ENCODE measurements at regions not wholly inside any gene's neighbourhood (a gene's known extent, or its start where the extent isn't known, plus 50 kb on each side); places are given as distances from the start of the nearest gene placed in this dataset.
"Not testable (repeated sequence)": the region's sequence is repeated elsewhere in the genome, so short reads cannot be mapped to it uniquely, and the experiment has no call there.

DNA sequence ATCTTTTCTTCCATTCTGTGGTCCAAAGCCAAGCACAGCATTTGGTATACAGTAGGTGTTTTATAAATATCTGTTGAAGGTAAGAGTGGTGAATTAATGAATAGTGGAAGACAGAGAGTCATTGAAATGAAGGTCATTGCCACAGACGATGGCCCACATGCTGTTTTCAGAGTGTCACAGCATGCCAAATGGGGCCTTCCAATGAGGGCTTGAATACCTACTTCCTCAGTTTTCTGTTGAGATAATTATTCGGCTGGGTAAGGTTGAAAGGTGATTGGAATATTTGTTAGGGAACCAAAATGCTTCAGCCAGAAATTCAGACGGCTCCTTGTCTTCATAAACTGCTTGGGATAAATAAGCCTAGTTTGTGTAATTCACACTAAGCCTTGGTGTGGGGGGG, 205.3 kb upstream of the TBL1XR1 start:
- intact Hi-C loops (cut with micrococcal nuclease), result no loop called here
- Mint-ChIP-seq H3K9me3 (peaks cover 6% of the 10 kb centered on the region), H3K4me3 (ENCODE audit: low read depth) (no peak overlapping the region), H3K27ac (no peak overlapping the region), H3K4me1 (ENCODE audit: low read depth) (peaks cover 1% of the 10 kb centered on the region), H3K27me3 (ENCODE audit: low read depth) (no peaks in the 10 kb centered on the region), H3K36me3 (ENCODE audit: low read depth) (no peaks in the 10 kb centered on the region)
- DNase-seq (ENCODE audit: low spot score), result no peak

GRCh38 chr3:177405191-177405672, 207.9 kb upstream of the TBL1XR1 start:
- H3K9me3 Mint-ChIP-seq, result no peaks in the 10 kb centered on the region
- no peak overlapping the region for H3K4me3 Mint-ChIP-seq (ENCODE audit: low read depth)
- no peaks in the 10 kb centered on the region for H3K36me3 Mint-ChIP-seq (ENCODE audit: low read depth)
- no peaks in the 10 kb centered on the region for H3K27me3 Mint-ChIP-seq (ENCODE audit: low read depth)
- peaks cover 1% of the 10 kb centered on the region for H3K4me1 Mint-ChIP-seq (ENCODE audit: low read depth)
- intact Hi-C loops (cut with micrococcal nuclease), result no loop called here
- H3K27ac Mint-ChIP-seq, result no peak overlapping the region
- DNase-seq (ENCODE audit: low spot score), result no peak

GRCh38 chr3:177410730-177411129, 213.4 kb upstream of the TBL1XR1 start:
- DNase-seq (ENCODE audit: low spot score), result no peak
- intact Hi-C loops (cut with micrococcal nuclease), result no loop called here
- no peaks in the 10 kb centered on the region for H3K36me3 Mint-ChIP-seq (ENCODE audit: low read depth)
- no peaks in the 10 kb centered on the region for H3K27me3 Mint-ChIP-seq (ENCODE audit: low read depth)
- peaks cover 9% of the 10 kb centered on the region for H3K4me1 Mint-ChIP-seq (ENCODE audit: low read depth)
- no peaks in the 10 kb centered on the region for H3K9me3 Mint-ChIP-seq
- H3K4me3 Mint-ChIP-seq (ENCODE audit: low read depth), result no peak overlapping the region
- H3K27ac Mint-ChIP-seq, result no peak overlapping the region

GRCh38 chr3:177411201-177411600, 213.9 kb upstream of the TBL1XR1 start:
- no peaks in the 10 kb centered on the region for H3K27me3 Mint-ChIP-seq (ENCODE audit: low read depth)
- intact Hi-C loops (cut with micrococcal nuclease), result no loop called here
- H3K9me3 Mint-ChIP-seq, result no peaks in the 10 kb centered on the region
- H3K4me3 Mint-ChIP-seq (ENCODE audit: low read depth), result no peak overlapping the region
- H3K36me3 Mint-ChIP-seq (ENCODE audit: low read depth), result no peaks in the 10 kb centered on the region
- H3K27ac Mint-ChIP-seq, result no peak overlapping the region
- H3K4me1 Mint-ChIP-seq (ENCODE audit: low read depth), result peaks cover 9% of the 10 kb centered on the region
- no peak for DNase-seq (ENCODE audit: low spot score)

- H3K9me3 Mint-ChIP-seq; H3K4me3 Mint-ChIP-seq (ENCODE audit: low read depth); intact Hi-C loops (cut with micrococcal nuclease); DNase-seq (ENCODE audit: low spot score); H3K27me3 Mint-ChIP-seq (ENCODE audit: low read depth); H3K27ac Mint-ChIP-seq; H3K36me3 Mint-ChIP-seq (ENCODE audit: low read depth): not testable (repeated sequence)
- peaks cover 13% of the 10 kb centered on the region for H3K4me1 Mint-ChIP-seq (ENCODE audit: low read depth)
These were observed 215.4 kb upstream of the TBL1XR1 start for GRCh38 chr3:177412677-177413170.

GRCh38 chr3:177414093-177414492, 216.8 kb upstream of the TBL1XR1 start:
- intact Hi-C loops (cut with micrococcal nuclease), result no loop called here
- Mint-ChIP-seq H3K36me3 (ENCODE audit: low read depth) (no peaks in the 10 kb centered on the region), H3K4me3 (ENCODE audit: low read depth) (no peak overlapping the region), H3K9me3 (no peaks in the 10 kb centered on the region), H3K27me3 (ENCODE audit: low read depth) (no peaks in the 10 kb centered on the region), H3K27ac (no peak overlapping the region), H3K4me1 (ENCODE audit: low read depth) (peaks cover 20% of the 10 kb centered on the region)
- DNase-seq (ENCODE audit: low spot score), result no peak

- Mint-ChIP-seq H3K4me1 (ENCODE audit: low read depth) (peaks cover 36% of the 10 kb centered on the region), H3K36me3 (ENCODE audit: low read depth) (no peaks in the 10 kb centered on the region), H3K9me3 (no peaks in the 10 kb centered on the region), H3K27me3 (ENCODE audit: low read depth) (no peaks in the 10 kb centered on the region), H3K4me3 (ENCODE audit: low read depth) (no peak overlapping the region), H3K27ac (no peak overlapping the region)
- intact Hi-C loops (cut with micrococcal nuclease), result no loop called here
- DNase-seq (ENCODE audit: low spot score), result no peak
These were observed 221.5 kb upstream of the TBL1XR1 start for GRCh38 chr3:177418787-177419186.

- H3K9me3 Mint-ChIP-seq, result no peaks in the 10 kb centered on the region
- H3K4me1 Mint-ChIP-seq (ENCODE audit: low read depth), result peaks cover 39% of the 10 kb centered on the region
- H3K36me3 Mint-ChIP-seq (ENCODE audit: low read depth), result no peaks in the 10 kb centered on the region
- no peak for DNase-seq (ENCODE audit: low spot score)
- H3K27ac Mint-ChIP-seq, result peak overlapping the region; percentile 60
- H3K27me3 Mint-ChIP-seq (ENCODE audit: low read depth), result no peaks in the 10 kb centered on the region
- intact Hi-C loops (cut with micrococcal nuclease), result loop anchor here (1.0 to 5.0 kb wide), 2 partner anchors 60 to 107 kb away; no protein-coding TSS in a partner anchor
- H3K4me3 Mint-ChIP-seq (ENCODE audit: low read depth), result no peak overlapping the region
These were observed 222.8 kb upstream of the TBL1XR1 start for GRCh38 chr3:177419904-177420601.

DNA sequence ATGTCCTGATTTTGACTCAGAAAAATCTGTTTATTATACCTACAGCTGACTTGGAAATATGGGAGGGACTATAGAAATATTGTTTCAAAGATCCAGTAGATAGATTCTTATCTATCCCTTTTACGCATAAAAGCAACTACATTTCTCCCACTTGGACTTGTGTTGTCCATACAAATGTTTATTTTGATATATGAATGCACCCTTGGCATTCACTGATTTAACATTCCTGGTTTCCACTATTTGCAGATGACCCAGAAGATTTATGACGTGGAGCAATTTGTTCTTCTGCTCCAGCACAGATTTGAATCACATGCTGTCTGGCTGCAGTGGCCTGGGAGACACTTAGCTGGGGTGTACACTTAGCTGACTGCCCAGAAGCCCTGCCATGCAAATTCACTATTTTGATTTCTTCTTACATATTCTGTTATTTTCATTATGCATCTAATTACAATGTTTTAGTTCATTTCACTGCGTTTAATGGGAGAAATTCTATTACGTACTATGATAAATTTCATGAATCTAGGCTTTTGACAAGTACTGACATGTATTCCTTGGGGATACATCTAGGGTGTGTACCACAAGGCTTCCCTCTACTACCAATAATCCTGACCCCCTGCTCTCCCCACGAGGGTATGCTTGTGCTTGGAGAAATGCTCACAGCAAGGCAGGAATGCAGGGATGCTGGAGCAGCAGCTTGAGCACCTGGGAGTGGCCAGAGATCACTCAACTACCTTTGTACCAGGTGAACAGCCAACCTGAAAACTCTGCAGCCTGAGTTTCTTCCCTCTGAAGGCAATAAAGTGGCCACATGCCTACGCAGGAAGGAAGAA, 223.6 kb upstream of the TBL1XR1 start:
- DNase-seq (ENCODE audit: low spot score), result no peak
- no peak overlapping the region for H3K4me3 Mint-ChIP-seq (ENCODE audit: low read depth)
- no peaks in the 10 kb centered on the region for H3K27me3 Mint-ChIP-seq (ENCODE audit: low read depth)
- no peaks in the 10 kb centered on the region for H3K9me3 Mint-ChIP-seq
- H3K36me3 Mint-ChIP-seq (ENCODE audit: low read depth), result no peaks in the 10 kb centered on the region
- H3K4me1 Mint-ChIP-seq (ENCODE audit: low read depth), result peaks cover 41% of the 10 kb centered on the region
- H3K27ac Mint-ChIP-seq, result no peak overlapping the region
- intact Hi-C loops (cut with micrococcal nuclease), result loop anchor here (1.0 to 5.0 kb wide), 2 partner anchors 61 to 106 kb away; no protein-coding TSS in a partner anchor

DNA sequence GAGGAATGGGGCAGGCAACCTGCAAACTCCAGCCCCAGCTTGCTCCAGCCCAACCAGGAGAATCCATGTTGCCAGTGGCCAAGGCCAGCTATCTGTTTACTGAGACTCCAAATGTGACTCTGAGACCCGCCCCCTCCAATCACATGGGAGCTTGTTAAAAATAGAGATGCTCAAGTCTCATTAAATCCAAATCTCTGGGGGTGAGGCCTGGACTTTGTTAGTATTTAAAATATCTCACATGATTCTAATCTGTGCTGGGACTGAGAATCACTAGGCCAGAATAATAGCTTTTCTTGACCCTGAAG, 224.2 kb upstream of the TBL1XR1 start:
- no peak for DNase-seq (ENCODE audit: low spot score)
- H3K9me3 Mint-ChIP-seq, result peaks cover 3% of the 10 kb centered on the region
- no peak overlapping the region for H3K4me3 Mint-ChIP-seq (ENCODE audit: low read depth)
- no peak overlapping the region for H3K27ac Mint-ChIP-seq
- no peaks in the 10 kb centered on the region for H3K27me3 Mint-ChIP-seq (ENCODE audit: low read depth)
- H3K4me1 Mint-ChIP-seq (ENCODE audit: low read depth), result peaks cover 46% of the 10 kb centered on the region
- intact Hi-C loops (cut with micrococcal nuclease), result loop anchor here (5.0 kb wide), 1 partner anchor 106 kb away; no protein-coding TSS in a partner anchor
- peaks cover 2% of the 10 kb centered on the region for H3K36me3 Mint-ChIP-seq (ENCODE audit: low read depth)

GRCh38 chr3:177424521-177424920, 227.2 kb upstream of the TBL1XR1 start:
- intact Hi-C loops (cut with micrococcal nuclease), result loop anchor here (5.0 kb wide), 1 partner anchor 103 kb away; no protein-coding TSS in a partner anchor
- Mint-ChIP-seq H3K9me3 (peaks cover 5% of the 10 kb centered on the region), H3K36me3 (ENCODE audit: low read depth) (peaks cover 4% of the 10 kb centered on the region), H3K27me3 (ENCODE audit: low read depth) (no peaks in the 10 kb centered on the region), H3K4me1 (ENCODE audit: low read depth) (peaks cover 52% of the 10 kb centered on the region), H3K27ac (no peak overlapping the region), H3K4me3 (ENCODE audit: low read depth) (no peak overlapping the region)
- no peak for DNase-seq (ENCODE audit: low spot score)

GRCh38 chr3:177425042-177425441, 227.8 kb upstream of the TBL1XR1 start:
- intact Hi-C loops (cut with micrococcal nuclease), result no loop called here
- no peak for DNase-seq (ENCODE audit: low spot score)
- Mint-ChIP-seq H3K36me3 (ENCODE audit: low read depth) (peaks cover 4% of the 10 kb centered on the region), H3K9me3 (peaks cover 5% of the 10 kb centered on the region), H3K27me3 (ENCODE audit: low read depth) (peaks cover 2% of the 10 kb centered on the region), H3K4me3 (ENCODE audit: low read depth) (no peak overlapping the region), H3K27ac (no peak overlapping the region), H3K4me1 (ENCODE audit: low read depth) (peaks cover 47% of the 10 kb centered on the region)
